GM18502 (cell line): ENCODE measurements at regions not wholly inside any gene's neighbourhood (a gene's known extent, or its start where the extent isn't known, plus 50 kb on each side); places are given as distances from the start of the nearest gene placed in this dataset.

ENCODE experiments used
- ATAC-seq: cut with Tn5 transposase; IDR thresholded peaks from one replicate; pipeline ENCODE4 v1.9.1; 2021; ENCODE audit warnings: mild to moderate bottlenecking; ENCODE audit not compliant: unreplicated experiment, poor library complexity

- ATAC-seq = no peak
Measured at GRCh38 chr5:51027271-51027670, 356.0 kb upstream of the ISL1 start.

GRCh38 chr5:51028394-51028793, 354.9 kb upstream of the ISL1 start:
- no peak for ATAC-seq

GRCh38 chr5:51033215-51033614, 350.0 kb upstream of the ISL1 start:
- no peak for ATAC-seq

GRCh38 chr5:51034222-51034901, 348.9 kb upstream of the ISL1 start:
- ATAC-seq = no peak

- no peak for ATAC-seq
Measured at GRCh38 chr5:51039424-51040329, 343.6 kb upstream of the ISL1 start.

GRCh38 chr5:51043745-51044144, 339.5 kb upstream of the ISL1 start:
- ATAC-seq = no peak

- ATAC-seq = no peak
Measured at GRCh38 chr5:51047369-51047768, 335.9 kb upstream of the ISL1 start.

- no peak for ATAC-seq
Measured at GRCh38 chr5:51053361-51053760, 329.9 kb upstream of the ISL1 start.

GRCh38 chr5:51060953-51061352, 322.3 kb upstream of the ISL1 start:
- no peak for ATAC-seq

- ATAC-seq = no peak
Measured at GRCh38 chr5:51072937-51073336, 310.3 kb upstream of the ISL1 start.

- ATAC-seq = no peak
Measured at GRCh38 chr5:51082741-51083140, 300.5 kb upstream of the ISL1 start.

- ATAC-seq = no peak
Measured at GRCh38 chr5:51091816-51092215, 291.4 kb upstream of the ISL1 start.

- no peak for ATAC-seq
Measured at GRCh38 chr5:51095486-51095885, 287.8 kb upstream of the ISL1 start.

GRCh38 chr5:51096859-51097258, 286.4 kb upstream of the ISL1 start:
- no peak for ATAC-seq

- ATAC-seq = no peak
Measured at GRCh38 chr5:51099173-51099853, 283.9 kb upstream of the ISL1 start.

GRCh38 chr5:51104556-51104955, 278.7 kb upstream of the ISL1 start:
- ATAC-seq = no peak

- no peak for ATAC-seq
Measured at GRCh38 chr5:51109786-51110410, 273.4 kb upstream of the ISL1 start.

- ATAC-seq = no peak
Measured at GRCh38 chr5:51131266-51131665, 252.0 kb upstream of the ISL1 start.

- no peak for ATAC-seq
Measured at GRCh38 chr5:51138164-51138563, 245.1 kb upstream of the ISL1 start.

GRCh38 chr5:51148437-51148836, 234.8 kb upstream of the ISL1 start:
- ATAC-seq = no peak

- no peak for ATAC-seq
Measured at GRCh38 chr5:51156222-51156621, 227.0 kb upstream of the ISL1 start.
